GM12878 (cell line): ENCODE measurements at regions not wholly inside any gene's neighbourhood (a gene's known extent, or its start where the extent isn't known, plus 50 kb on each side); places are given as distances from the start of the nearest gene placed in this dataset.

Source experiments
- ATAC-seq: fragments of 200-7000 bp; cut with Tn5 transposase; 3 replicates; pipeline ENCODE4 v1.9.1; 2020; ENCODE audit warnings: mild to moderate bottlenecking, moderate library complexity
- BruUV-seq: library from RNA; stranded (reverse); fragments of 400-500 nt; replicated peaks from 2 replicates; lab custom pipeline; 2021; lab: Mats Ljungman, UMichigan
- CTCF ChIA-PET: fragments of 300-600 bp; sonication (Branson Sonifier 250); formaldehyde crosslinking; extraction: SDS; loops from one replicate; lab custom pipeline; 2021; ENCODE audit warnings: inconsistent platforms; lab: Yijun Ruan, JAX
- POLR2A ChIA-PET: fragments of 350-600 bp; formaldehyde crosslinking; extraction: SDS; loops from one replicate; lab custom pipeline; 2021; ENCODE audit warnings: inconsistent platforms; lab: Charles Lee
- RAD21 ChIA-PET: fragments of 300-600 bp; sonication (Branson Sonifier 250); formaldehyde crosslinking; loops from one replicate; lab custom pipeline; 2023; ENCODE audit warnings: antibody characterized with exemption; ENCODE audit not compliant: unreplicated experiment; lab: Charles Lee
- SMC1A ChIA-PET: fragments of 300-600 bp; sonication (Branson Sonifier 250); formaldehyde crosslinking; loops from one replicate; lab custom pipeline; 2023; ENCODE audit not compliant: unreplicated experiment, uncharacterized antibody; lab: Charles Lee
- DNase-seq: peaks from one replicate; pipeline ENCODE4 v3.0.0-alpha.2; 2011; ENCODE audit warnings: low read depth, low spot score
- FAIRE-seq: peaks from 3 replicates; lab custom pipeline; 2011; peaks lifted over from hg19 to GRCh38; lab: Jason Lieb, UNC
- H2AFZ ChIP-seq: 2 replicates; pipeline ENCODE4 v1.6.0; 2011; ENCODE audit warnings: low read depth, low read length, control low read depth; ENCODE audit not compliant: control insufficient read depth
- H3K27ac ChIP-seq: 2 replicates; pipeline ENCODE4 v1.5.1; 2011; ENCODE audit warnings: control low read depth; ENCODE audit not compliant: control insufficient read depth, insufficient read depth
- H3K27me3 ChIP-seq, 2 experiments: replicated peaks in 1 of 2; 2 replicates each; pipeline versions ENCODE4 v1.6.0 to v1.6.1; 2011; ENCODE audit warnings: low read length in 1 of 2; ENCODE audit not compliant: control insufficient read depth in 2 of 2, insufficient read depth in 2 of 2
- H3K36me3 ChIP-seq, 2 experiments: 2 replicates each; pipeline ENCODE4 v1.5.1; 2011; ENCODE audit warnings: low read length in 1 of 2; ENCODE audit not compliant: control insufficient read depth in 2 of 2, insufficient read depth in 2 of 2
- H3K4me1 ChIP-seq: 2 replicates; pipeline ENCODE4 v1.6.1; 2011; ENCODE audit warnings: mild to moderate bottlenecking, low read length, moderate library complexity, mixed read lengths; ENCODE audit not compliant: control insufficient read depth, insufficient read depth
- H3K4me2 ChIP-seq: 2 replicates; pipeline ENCODE4 v1.6.0; 2011; ENCODE audit warnings: control low read depth; ENCODE audit not compliant: control insufficient read depth, insufficient read depth
- H3K4me3 ChIP-seq: fragments of 200-600 bp; sonication (generic); 2 replicates; pipeline ENCODE4 v1.5.1; 2016
- H3K79me2 ChIP-seq: 2 replicates; pipeline ENCODE4 v1.6.0; 2011; ENCODE audit warnings: low read length; ENCODE audit not compliant: control insufficient read depth, insufficient read depth
- H3K9ac ChIP-seq: 2 replicates; pipeline ENCODE4 v1.8.0; 2011; ENCODE audit warnings: low read length, control low read depth, mixed read lengths; ENCODE audit not compliant: control insufficient read depth, insufficient read depth
- H3K9me3 ChIP-seq: replicated peaks from 3 replicates; pipeline ENCODE4 v1.5.1; 2011; ENCODE audit warnings: mild to moderate bottlenecking, low read length; ENCODE audit not compliant: control insufficient read depth, insufficient read depth
- H4K20me1 ChIP-seq: 2 replicates; pipeline ENCODE4 v1.6.0; 2011; ENCODE audit not compliant: control insufficient read depth, insufficient read depth
- ASH2L ChIP-seq: fragments of 300-600, 200-600 bp; sonication (generic); IDR thresholded peaks from 2 replicates; pipeline ENCODE4 v1.6.1; 2017; ENCODE audit warnings: low read depth, mild to moderate bottlenecking, borderline replicate concordance
- CBFB ChIP-seq: IDR thresholded peaks from 2 replicates; pipeline ENCODE4 v1.6.1; 2016; ENCODE audit warnings: antibody characterized with exemption, low read depth
- ETV6 ChIP-seq, 2 experiments: fragments of 450-650 bp in 1 of 2; IDR thresholded peaks in 1 of 2; conservative IDR thresholded peaks in 1 of 2; 2 replicates each; pipeline ENCODE4 v1.6.1; 2014; ENCODE audit warnings: antibody characterized with exemption in 1 of 2, borderline replicate concordance in 1 of 2, low read depth in 1 of 2, mild to moderate bottlenecking in 1 of 2, moderate library complexity in 1 of 2
- MTA3 ChIP-seq: IDR thresholded peaks from 2 replicates; pipeline ENCODE4 v1.6.1; 2012; ENCODE audit warnings: low read length, inconsistent platforms, borderline replicate concordance
- MYC ChIP-seq: IDR thresholded peaks from 2 replicates; pipeline ENCODE4 v1.6.1; 2011; ENCODE audit warnings: mild to moderate bottlenecking, low read length, moderate library complexity, inconsistent platforms; ENCODE audit not compliant: insufficient read depth, insufficient replicate concordance, insufficient read length, severe bottlenecking
- NR2F1 ChIP-seq: fragments of 450-650 bp; conservative IDR thresholded peaks from 2 replicates; pipeline ENCODE4 v1.6.1; 2017; ENCODE audit warnings: mild to moderate bottlenecking
- PAX8 ChIP-seq: fragments of 450-650 bp; IDR thresholded peaks from 2 replicates; pipeline ENCODE4 v1.6.1; 2017; ENCODE audit warnings: mild to moderate bottlenecking, moderate library complexity
- POLR2AphosphoS5 ChIP-seq: IDR thresholded peaks from 2 replicates; pipeline ENCODE4 v1.6.1; 2011; ENCODE audit warnings: mild to moderate bottlenecking, low read length, inconsistent platforms
- SUPT20H ChIP-seq: IDR thresholded peaks from 2 replicates; pipeline ENCODE4 v1.6.1; 2011; ENCODE audit warnings: low read depth, mild to moderate bottlenecking, low read length, moderate library complexity, borderline replicate concordance; ENCODE audit not compliant: control insufficient read depth
- WGBS: methylation state at CpG from one replicate; pipeline ENCODE4 v1.1.6; 2016; ENCODE audit warnings: low lambda C conversion rate; ENCODE audit not compliant: insufficient replicate concordance, insufficient coverage; ENCODE audit errors: missing lambda C conversion rate; 5-methylcytosine and 5-hydroxymethylcytosine counted together
- in situ Hi-C: fragments of 300-500 bp; cut with MboI; formaldehyde crosslinking; loops from 9 replicates; pipeline ENCODE4 v1.14.3; 2018; ENCODE audit warnings: mixed read lengths
- intact Hi-C: fragments of 100-400 bp; cut with micrococcal nuclease; formaldehyde crosslinking; loops from one replicate; pipeline ENCODE4 v1.14.2; 2022; ENCODE audit not compliant: unreplicated experiment
- TF ChIP-seq, protein P1 (sequence below): IDR thresholded peaks from 2 replicates; pipeline ENCODE4 v1.6.1; 2012; ENCODE audit warnings: low read depth, low read length, improper control_type of control experiment
- TF ChIP-seq, protein P2 (sequence below): fragments of 450-650 bp; formaldehyde crosslinking; IDR thresholded peaks from 2 replicates; pipeline ENCODE4 v1.4.0; 2020; ENCODE audit warnings: mild to moderate bottlenecking, moderate library complexity

DNA sequence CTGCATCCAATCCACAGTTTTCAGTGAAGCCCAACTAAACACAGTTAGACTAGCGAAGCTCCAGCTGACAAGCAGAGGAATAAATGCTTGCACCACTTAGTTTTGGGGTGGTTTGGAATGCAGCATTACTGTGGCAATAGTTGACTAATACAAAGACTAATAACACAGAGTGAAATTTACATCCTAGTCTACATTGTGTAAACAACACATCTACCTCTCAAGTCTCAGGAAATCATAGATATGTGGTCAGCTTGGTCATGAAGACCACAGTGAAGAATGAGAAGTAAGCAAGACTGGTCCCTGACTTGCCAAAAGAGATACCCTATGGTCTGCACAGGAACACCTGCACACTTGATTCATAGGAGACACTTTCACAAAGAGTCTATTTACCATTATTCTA is 155.1 kb upstream of the TANK start:
- ChIA-PET CTCF (interaction anchor here (0.9 to 2.7 kb wide), 7 partner anchors 11 to 683 kb away, joined by 3 to 24 read pairs (median 6); no protein-coding TSS in a partner anchor), POLR2A (interaction anchor here (0.5 kb wide), 1 partner anchor 81 kb away, joined by 4 read pairs; no protein-coding TSS in a partner anchor), SMC1A (interaction anchor here (0.6 to 3.7 kb wide), 4 partner anchors 11 to 58 kb away, joined by 3 to 20 read pairs (median 5); no protein-coding TSS in a partner anchor), RAD21 (interaction anchor here (1.5 to 1.9 kb wide), 2 partner anchors 12 to 58 kb away, joined by 4 to 7 read pairs; no protein-coding TSS in a partner anchor)
- DNase-seq (no peak), FAIRE-seq (no peak), ATAC-seq (no peak)
- in situ Hi-C loops (no loop called here), intact Hi-C loops (no loop called here)
- Histone ChIP-seq H3K79me2 (no peaks in the 10 kb centered on the region), H3K4me1 (no peaks in the 10 kb centered on the region), H3K9ac (no peak overlapping the region), H3K27ac (no peak overlapping the region), H3K4me3 (no peak overlapping the region), H2AFZ (no peak overlapping the region), H3K4me2 (no peak overlapping the region), H3K9me3 (no peaks in the 10 kb centered on the region), H4K20me1 (no peaks in the 10 kb centered on the region), H3K27me3 (no peaks in the 10 kb centered on the region), H3K36me3 (no peaks in the 10 kb centered on the region)
- no peak for TF ChIP-seq SUPT20H
- TF ChIP-seq, protein P1, sequence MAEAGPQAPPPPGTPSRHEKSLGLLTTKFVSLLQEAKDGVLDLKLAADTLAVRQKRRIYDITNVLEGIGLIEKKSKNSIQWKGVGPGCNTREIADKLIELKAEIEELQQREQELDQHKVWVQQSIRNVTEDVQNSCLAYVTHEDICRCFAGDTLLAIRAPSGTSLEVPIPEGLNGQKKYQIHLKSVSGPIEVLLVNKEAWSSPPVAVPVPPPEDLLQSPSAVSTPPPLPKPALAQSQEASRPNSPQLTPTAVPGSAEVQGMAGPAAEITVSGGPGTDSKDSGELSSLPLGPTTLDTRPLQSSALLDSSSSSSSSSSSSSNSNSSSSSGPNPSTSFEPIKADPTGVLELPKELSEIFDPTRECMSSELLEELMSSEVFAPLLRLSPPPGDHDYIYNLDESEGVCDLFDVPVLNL = no peak
- TF ChIP-seq ASH2L = no peak
- no peak for TF ChIP-seq PAX8
- no peak for TF ChIP-seq MYC
- TF ChIP-seq NR2F1 = no peak
- no peak for TF ChIP-seq CBFB
- no peak for TF ChIP-seq ETV6 (conservative IDR thresholded peaks at IDR 0.05 in 1 of 2, IDR thresholded peaks at IDR 0.05 in 1 of 2; ENCODE audit: borderline replicate concordance in 1 of 2, low read depth in 1 of 2)
- no peak for TF ChIP-seq POLR2AphosphoS5
- TF ChIP-seq MTA3 = no peak
- TF ChIP-seq, protein P2, sequence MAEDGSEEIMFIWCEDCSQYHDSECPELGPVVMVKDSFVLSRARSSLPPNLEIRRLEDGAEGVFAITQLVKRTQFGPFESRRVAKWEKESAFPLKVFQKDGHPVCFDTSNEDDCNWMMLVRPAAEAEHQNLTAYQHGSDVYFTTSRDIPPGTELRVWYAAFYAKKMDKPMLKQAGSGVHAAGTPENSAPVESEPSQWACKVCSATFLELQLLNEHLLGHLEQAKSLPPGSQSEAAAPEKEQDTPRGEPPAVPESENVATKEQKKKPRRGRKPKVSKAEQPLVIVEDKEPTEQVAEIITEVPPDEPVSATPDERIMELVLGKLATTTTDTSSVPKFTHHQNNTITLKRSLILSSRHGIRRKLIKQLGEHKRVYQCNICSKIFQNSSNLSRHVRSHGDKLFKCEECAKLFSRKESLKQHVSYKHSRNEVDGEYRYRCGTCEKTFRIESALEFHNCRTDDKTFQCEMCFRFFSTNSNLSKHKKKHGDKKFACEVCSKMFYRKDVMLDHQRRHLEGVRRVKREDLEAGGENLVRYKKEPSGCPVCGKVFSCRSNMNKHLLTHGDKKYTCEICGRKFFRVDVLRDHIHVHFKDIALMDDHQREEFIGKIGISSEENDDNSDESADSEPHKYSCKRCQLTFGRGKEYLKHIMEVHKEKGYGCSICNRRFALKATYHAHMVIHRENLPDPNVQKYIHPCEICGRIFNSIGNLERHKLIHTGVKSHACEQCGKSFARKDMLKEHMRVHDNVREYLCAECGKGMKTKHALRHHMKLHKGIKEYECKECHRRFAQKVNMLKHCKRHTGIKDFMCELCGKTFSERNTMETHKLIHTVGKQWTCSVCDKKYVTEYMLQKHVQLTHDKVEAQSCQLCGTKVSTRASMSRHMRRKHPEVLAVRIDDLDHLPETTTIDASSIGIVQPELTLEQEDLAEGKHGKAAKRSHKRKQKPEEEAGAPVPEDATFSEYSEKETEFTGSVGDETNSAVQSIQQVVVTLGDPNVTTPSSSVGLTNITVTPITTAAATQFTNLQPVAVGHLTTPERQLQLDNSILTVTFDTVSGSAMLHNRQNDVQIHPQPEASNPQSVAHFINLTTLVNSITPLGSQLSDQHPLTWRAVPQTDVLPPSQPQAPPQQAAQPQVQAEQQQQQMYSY (CRISPR knock-in tag) = no peak
- WGBS = 0% methylated on average over 1 of the region's 1 CpG
- no TSS peak for BruUV-seq
